ENCODE measurements at regions not wholly inside any gene's neighbourhood (a gene's known extent, or its start where the extent isn't known, plus 50 kb on each side); places are given as distances from the start of the nearest gene placed in this dataset.

GRCh38 chr4:30943356-30943755 lies 223.2 kb downstream of the PCDH7 start (continued):
- TF ChIP-seq CHD7 (IDR thresholded peaks at IDR 0.05; ENCODE audit: insufficient replicate concordance, low read length) (no peak), NANOG (IDR thresholded peaks at IDR 0.05; ENCODE audit: insufficient read depth, low read depth, low read length, poor library complexity, severe bottlenecking) (no peak), BRCA1 (IDR thresholded peaks at IDR 0.05; ENCODE audit: low read depth, low read length) (no peak), ATF2 (IDR thresholded peaks at IDR 0.05; ENCODE audit: low read length) (no peak), BCL11A (IDR thresholded peaks at IDR 0.05; ENCODE audit: low read depth in 2 of 2, low read length in 2 of 2) (no peak), RFX5 (IDR thresholded peaks at IDR 0.05; ENCODE audit: borderline replicate concordance, low read depth, low read length) (no peak), SUZ12 (IDR thresholded peaks at IDR 0.05; ENCODE audit: low read length) (no peak), CBX8 (IDR thresholded peaks at IDR 0.05; ENCODE audit: borderline replicate concordance, low read depth, low read length) (no peak)
